ENCODE measurements at regions not wholly inside any gene's neighbourhood (a gene's known extent, or its start where the extent isn't known, plus 50 kb on each side); places are given as distances from the start of the nearest gene placed in this dataset.

DNA sequence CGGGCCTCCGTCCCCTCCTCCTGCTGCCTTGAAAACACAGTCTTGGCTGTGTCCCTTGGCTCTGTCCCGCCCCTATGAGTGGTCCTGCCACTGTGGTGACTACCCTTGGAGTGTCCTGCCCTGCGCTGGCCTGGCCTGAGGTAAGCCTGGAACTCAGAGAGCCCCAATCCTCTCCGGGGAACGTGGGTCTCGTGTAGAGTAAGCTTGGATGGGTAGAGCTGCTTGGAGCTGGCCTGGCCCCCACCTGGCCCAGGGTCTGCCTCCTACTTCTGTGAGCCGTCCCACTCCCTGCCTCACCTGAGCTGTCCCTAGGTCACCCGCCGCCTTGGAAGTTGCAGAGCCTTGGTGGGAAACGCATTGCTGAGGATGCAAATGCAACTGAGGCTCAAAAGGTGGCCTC is 347.1 kb downstream of the CTTN start:
- TF ChIP-seq POLR2AphosphoS5 (IDR thresholded peaks at IDR 0.05; ENCODE audit: low read depth): no peak
- TF ChIP-seq, protein P1, sequence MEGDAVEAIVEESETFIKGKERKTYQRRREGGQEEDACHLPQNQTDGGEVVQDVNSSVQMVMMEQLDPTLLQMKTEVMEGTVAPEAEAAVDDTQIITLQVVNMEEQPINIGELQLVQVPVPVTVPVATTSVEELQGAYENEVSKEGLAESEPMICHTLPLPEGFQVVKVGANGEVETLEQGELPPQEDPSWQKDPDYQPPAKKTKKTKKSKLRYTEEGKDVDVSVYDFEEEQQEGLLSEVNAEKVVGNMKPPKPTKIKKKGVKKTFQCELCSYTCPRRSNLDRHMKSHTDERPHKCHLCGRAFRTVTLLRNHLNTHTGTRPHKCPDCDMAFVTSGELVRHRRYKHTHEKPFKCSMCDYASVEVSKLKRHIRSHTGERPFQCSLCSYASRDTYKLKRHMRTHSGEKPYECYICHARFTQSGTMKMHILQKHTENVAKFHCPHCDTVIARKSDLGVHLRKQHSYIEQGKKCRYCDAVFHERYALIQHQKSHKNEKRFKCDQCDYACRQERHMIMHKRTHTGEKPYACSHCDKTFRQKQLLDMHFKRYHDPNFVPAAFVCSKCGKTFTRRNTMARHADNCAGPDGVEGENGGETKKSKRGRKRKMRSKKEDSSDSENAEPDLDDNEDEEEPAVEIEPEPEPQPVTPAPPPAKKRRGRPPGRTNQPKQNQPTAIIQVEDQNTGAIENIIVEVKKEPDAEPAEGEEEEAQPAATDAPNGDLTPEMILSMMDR (conservative IDR thresholded peaks at IDR 0.05; ENCODE audit: low read depth in 2 of 2): no peak

Measured in GM23338 (cell line).